DND-41 (cell line): ENCODE measurements at regions not wholly inside any gene's neighbourhood (a gene's known extent, or its start where the extent isn't known, plus 50 kb on each side); places are given as distances from the start of the nearest gene placed in this dataset.

Experiments
- CTCF ChIP-seq: IDR thresholded peaks from 2 replicates; pipeline ENCODE4 v1.5.1; 2012; ENCODE audit warnings: borderline replicate concordance, low read length, moderate library complexity, mild to moderate bottlenecking; ENCODE audit not compliant: poor library complexity, severe bottlenecking; ENCODE audit errors: extremely low read depth
- EZH2 ChIP-seq: IDR thresholded peaks from 3 replicates; pipeline ENCODE4 v1.6.1; 2012; ENCODE audit warnings: borderline replicate concordance, low read depth, mild to moderate bottlenecking, moderate library complexity, low read length, inconsistent platforms; ENCODE audit not compliant: severe bottlenecking

GRCh38 chrX:25344161-25344936 lies 328.6 kb upstream of the ARX start:
- no peak for TF ChIP-seq EZH2
- TF ChIP-seq CTCF = no peak
